Hypothalamus (tissue), 51 donors: ENCODE measurements at regions not wholly inside any gene's neighbourhood (a gene's known extent, or its start where the extent isn't known, plus 50 kb on each side); places are given as distances from the start of the nearest gene placed in this dataset.

Experiments
- DNase-seq, 51 donors: peaks; one replicate each; lab custom pipeline; 2025; lab: John Stamatoyannopoulos, UW

DNA sequence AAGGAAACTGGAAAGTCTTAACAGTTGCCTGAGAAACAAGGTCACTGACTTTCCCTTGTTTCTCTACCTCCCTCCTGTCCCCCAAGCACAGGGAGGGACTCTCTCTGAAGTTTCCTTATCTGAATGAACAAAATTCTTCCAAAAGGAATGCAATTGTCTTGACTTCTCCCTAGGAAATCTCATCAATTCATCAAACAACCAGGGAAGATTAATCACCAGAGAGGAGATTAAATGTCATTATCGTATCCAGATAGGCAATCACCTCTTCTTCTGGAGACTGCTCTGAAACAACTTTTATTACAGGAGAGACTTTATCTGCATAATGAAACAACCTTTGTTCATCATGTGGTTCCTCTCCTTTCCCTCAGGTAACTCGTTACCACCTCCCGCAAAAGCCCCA lies 431.4 kb downstream of the SLC16A7 start:
- DNase-seq: no peak

DNA sequence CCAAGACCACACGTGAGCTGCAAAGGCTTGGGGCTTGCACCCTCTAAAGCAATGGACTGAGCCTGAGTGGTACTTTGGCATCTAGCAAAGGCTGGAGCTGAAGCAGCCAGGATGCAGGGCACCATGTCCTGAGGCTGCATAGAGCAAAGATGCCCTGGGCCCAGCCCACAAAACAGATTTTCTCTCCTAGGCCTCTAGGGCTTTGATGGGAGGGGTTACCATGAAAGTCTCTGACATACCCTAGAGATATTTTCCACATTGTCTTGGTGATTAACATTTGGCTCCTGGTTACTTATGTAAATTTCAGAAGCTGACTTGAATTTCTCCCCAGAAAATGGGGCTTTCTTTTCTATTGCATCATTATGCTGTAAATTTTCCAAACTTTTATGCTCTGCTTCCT lies 438.3 kb downstream of the SLC16A7 start:
- DNase-seq: no peak

DNA sequence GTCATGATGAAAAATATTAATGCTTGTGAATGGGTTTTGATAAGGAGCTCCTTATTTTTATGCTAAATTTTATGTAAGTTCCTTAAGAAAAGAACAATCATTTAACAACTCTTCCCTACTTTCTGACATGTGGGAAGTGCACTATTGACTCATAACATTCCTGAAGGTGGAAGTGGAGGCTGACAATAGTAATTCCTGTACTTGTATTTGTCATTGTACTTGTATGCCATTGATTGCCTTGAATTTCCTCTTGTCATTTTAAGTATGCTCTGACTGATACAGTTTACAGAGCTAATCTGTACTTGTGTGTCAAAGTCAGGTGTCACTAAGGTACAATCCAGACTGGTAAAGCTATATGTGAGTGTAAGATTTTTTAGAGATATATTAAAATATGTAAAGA lies 440.0 kb downstream of the SLC16A7 start:
- no peak for DNase-seq

DNA sequence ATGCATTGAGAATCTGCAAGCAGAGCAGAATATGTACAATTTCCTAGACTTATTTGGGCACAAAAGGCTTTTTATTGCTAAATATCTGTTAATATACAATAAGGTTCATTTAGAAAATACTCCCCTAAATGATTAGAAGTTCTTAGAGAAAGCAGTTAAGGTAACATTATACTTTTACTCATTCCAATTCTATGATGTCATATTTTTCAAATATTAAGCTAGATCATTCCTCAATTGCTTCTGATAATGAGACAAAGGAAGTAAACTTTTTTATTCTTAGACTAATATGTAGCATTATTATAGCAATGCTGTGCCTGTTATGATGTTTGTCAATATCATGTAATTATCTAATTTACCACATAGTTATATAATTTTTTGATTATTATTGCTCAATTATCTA lies 447.0 kb downstream of the SLC16A7 start:
- no peak for DNase-seq

DNA sequence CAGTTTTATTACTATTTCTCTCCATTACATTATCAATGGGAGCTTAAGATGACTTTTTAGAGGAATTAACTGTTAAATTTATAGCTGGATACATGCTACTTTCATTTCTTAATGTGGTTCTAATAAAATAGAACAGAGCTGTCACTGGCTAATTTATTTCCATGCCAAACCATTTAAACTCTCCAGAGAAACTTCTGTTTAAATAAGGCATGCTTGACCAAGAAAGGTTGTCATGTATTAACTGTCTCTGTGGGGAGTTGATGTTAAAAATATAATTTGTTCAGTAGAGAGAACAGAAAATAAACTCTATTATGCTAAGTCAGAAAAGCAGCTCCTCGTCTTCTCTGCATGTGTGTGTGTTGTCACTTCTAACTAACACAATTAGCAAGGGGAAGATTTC lies 447.4 kb downstream of the SLC16A7 start:
- no peak for DNase-seq

DNA sequence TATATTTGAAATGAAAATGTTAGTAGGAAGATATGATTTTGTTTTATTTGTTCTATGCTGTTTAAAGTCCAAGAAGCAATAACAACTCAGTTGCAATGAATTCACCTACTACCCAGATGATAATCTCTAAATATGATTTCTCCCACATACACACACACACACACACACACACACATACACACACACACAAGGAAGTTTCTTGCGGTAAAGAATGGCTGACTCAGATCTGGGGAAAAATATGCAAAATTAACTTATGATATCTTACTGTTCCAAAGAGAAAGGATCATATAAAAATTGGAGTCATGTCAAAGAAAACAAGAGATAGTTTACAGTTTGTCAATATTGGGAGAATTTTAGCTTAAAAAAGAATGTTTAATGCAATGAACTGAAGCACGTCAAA lies 456.7 kb downstream of the SLC16A7 start:
- DNase-seq: no peak

DNA sequence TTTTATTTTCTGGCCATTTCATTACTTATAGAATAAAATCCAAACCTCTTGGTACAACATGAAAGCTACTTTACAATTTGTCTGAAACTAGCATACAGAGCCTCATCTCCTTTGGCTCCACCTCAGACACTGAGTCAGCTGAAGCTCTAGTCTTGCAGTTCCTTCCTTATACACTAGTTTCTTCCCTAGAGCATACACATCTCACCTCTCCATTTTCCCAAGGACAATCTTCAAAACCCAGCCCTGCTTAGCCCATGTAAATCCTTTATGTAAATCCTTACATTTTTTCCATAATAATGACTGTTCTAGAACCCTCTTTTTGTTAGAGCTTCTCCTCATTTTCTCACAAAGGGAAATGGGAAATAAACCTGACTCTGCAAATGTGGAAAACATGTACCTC lies 463.4 kb downstream of the SLC16A7 start:
- DNase-seq: no peak

DNA sequence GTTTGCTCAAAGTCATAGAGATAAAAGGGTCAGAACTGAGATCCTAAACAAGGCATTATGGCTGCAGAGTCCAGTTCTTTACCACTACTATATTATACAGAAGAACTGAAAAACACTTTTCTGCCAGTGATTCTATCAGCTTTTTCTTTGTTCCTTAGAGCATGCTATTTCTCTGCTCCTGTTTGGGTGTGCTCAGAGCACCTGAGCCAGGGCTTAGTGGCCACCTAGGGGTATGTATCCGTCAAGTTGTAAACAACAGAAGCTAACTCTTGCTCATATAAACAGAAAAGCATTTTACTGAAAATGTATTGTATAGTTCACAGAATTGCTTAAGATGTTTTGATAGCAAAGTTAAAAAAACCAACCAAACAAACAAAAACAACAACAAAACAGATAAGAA lies 470.8 kb downstream of the SLC16A7 start:
- no peak for DNase-seq

DNA sequence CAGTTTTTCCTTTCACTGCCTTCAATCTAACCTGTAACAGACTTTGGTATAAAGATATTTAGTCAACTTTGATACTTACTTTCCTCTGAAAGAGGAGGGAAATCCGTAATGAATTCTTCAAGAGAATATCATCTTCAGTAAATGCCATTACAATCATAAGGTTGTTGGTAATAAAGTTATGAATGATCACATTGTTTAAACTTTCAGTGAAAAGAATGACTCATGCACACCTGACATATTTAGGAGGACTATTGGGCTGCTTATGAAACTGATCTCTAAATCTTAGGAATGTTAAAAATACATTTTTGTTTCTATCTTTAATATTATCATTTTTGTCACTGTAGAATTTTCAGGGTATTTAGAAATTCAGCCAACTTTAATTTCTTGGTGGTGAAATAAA lies 474.7 kb downstream of the SLC16A7 start:
- DNase-seq: no peak

DNA sequence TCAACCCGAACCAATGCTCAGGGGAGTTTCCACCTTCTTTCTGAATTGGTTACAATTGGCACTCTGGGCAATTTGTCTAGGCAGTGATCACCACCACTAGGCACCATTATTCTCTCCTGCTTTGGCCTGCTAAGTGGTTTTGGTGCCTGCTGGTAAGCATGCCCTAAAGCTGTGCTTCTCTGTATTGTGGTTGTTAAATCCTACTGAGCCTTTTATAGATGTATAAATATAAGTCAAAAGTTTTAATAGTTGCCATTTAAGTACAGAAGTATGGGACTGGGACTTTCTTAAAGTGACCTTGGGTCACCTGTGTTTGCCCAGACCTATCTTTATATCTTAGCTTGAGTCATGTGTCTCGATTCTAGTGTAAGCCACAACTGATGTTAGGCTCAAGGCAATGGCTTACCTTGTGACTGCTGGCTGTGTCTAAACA lies 475.9 kb downstream of the SLC16A7 start:
- no peak for DNase-seq

DNA sequence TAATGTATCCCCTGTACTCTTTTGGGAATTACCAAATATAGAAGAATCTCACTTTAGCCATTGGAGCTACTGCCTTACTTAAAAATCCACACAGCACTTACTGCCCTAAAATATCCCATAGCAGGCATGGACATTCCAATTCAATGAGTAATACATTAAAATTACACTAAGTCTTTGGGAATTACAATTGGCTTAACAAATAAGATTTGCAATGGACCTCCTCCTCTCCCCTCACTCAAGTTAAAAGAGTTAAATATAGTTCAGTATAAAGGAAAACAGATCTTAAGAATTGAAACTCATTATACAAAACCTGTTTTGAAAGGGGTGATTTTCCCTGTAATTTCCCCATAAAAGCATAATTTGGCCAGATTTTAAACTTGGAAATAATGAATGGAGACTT lies 477.1 kb downstream of the SLC16A7 start:
- no peak for DNase-seq

DNA sequence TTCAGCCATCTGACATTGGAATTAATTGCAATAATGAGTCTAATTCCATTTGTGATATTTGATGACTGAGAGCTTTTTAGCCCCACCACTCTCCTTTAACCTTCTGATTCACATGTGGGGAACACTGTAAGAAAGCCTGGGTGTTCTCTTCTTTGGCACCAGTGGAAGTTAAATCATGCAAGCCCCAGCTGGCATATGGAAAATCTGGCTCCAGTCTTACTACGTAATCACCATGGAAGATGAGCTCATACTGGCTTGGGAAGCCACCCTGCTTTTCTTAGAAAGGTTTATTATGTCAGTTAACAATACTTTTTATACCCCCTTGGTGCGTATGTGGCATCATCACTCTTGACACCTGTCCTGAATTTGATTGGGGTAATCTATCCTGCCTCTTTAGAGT lies 479.3 kb downstream of the SLC16A7 start:
- no peak for DNase-seq

DNA sequence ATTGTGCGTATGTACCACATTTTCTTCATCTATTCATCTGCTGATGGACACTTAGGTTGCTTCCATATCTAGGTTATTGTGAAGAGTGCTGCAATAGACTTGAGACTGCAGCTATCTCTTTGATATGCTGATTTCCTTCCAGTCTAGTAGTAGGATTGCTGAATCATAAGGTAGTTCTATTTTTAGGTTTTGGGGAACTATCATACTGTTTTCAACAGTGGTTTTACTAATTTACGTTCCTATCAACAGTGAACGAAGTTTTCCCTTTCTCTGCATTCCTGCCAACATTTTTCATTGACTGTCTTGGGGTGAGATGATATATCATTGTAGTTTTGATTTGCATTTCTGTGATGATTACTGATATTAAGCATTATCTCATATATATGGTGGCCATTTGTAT lies 482.2 kb downstream of the SLC16A7 start:
- DNase-seq: no peak

DNA sequence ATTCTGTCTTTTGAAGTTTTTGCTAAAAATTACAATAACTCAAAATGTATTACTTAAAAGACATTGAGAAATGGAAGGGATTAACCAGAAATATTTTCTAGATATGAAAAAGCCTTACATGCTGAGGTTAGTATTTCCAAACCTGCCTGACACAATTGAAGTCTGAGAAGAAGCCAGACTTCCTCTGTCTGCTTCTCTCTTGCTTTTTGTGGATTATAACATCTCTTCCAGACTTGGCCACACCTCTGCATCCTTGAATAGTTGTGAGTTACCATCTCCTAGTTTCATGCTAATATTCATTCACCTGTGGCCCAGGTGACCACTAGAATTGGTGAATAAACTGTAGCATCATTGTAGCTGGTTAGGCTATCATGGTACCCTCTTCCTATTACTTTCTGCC lies 497.6 kb downstream of the SLC16A7 start:
- DNase-seq: no peak

DNA sequence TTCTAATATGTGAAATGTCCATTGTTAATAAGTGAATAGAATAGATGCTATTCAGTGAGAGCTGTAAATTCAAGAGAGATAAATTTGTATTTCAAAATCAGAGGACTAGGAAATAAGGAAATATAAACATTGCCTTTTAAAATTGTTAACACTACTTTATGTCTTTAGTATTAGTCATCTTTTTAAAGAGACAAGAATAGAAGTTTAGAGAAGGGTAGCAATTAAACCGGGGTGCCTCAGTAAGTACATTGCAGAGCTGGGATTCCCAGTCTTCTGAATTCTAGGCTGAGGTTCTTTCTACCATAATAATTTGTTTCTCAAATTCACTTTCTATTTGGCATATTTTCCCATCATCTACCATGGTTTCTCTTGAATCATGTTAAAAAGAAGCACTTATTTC lies 498.6 kb downstream of the SLC16A7 start:
- DNase-seq: no peak

DNA sequence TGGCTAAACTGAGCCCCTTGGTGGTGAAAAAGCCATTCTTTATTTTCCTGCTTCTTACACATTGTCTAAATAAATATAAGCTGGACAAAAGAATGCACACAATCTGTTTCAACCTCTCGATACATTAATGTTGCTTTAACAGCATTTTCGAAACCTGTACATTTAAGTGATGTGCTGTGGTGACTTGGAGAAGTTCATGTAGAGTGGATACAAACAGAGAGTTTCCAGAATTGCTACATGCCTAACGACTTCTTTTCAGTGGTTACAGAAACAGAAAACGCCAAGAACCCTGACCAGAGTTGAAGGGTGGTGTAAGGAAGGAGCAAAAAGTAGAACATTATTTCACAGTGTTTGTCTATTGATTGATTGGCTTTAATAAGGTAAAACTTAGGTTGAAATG lies 500.9 kb downstream of the SLC16A7 start:
- DNase-seq: no peak

DNA sequence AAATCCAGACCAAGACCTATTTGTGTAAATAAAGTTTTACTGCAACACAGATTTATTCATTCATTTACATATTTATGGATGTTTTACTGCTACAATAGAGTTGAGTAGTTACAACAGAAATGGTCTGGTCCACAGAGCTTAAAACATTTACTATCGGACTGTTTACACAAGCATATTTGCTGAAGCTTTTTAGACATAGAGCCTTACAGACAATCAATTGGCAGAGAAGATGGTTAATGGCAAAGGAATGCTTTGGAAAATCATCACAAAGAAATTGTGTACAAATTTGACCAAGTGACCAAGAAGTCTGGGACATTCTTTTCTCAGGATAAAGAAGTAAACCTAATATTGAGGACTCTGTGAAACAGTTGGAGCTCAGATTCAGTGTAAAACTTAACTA lies 504.3 kb downstream of the SLC16A7 start:
- DNase-seq: no peak

DNA sequence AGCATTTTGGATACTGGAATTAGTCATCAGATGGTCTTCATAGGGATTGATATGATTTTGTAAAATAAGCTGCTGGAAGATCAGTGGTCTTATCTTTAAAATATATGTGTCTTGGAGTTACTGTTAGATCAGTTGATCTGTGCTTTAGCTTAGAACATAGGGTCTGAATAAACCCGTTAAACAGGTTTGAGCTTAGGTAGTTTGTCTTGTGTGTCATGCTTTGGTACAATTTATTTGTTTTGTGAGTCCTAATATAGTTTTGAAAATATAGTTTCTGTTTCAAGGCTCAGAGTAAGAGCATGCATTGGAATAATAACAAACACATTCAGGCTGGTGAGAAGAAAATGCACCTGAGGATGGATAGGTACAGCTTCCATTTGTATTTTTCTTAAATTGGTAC lies 505.0 kb downstream of the SLC16A7 start:
- DNase-seq: no peak

DNA sequence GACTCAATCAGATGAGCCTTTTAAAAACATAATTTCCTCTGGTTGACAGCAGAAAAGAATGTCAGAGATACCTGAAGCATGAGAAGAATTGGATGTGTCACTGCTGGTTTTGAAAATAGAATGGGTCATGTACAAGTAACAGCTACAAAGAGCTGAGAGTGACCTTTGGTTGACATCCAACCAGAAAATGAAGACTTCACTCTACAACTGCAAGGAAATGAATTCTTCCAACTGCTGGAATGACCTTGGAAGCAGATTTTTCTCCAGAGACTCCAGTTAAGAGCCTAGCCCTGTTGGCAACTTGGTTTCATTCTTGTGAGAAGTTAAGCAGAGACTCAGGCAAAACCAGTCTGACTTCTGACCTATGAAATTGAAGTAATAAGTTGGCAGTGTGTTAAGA lies 505.9 kb downstream of the SLC16A7 start:
- no peak for DNase-seq

DNA sequence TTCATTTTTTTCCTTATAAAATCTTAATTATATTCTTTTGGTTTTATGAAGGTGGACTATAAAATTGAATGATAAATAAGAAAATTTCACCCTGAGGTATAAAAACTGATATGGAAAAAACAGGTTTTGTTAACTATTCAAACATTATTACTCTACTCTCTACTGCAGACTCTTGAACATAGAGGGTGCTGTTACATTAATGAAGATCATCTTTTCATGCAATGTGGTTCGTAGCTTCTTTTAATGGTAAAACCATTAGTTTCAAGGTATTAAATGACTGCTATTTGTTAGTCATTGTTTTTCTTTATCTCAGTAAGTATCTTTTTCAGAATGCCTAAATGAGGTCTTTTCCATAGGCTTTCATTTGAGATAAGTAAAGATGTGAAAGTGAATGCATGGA lies 510.4 kb downstream of the SLC16A7 start:
- no peak for DNase-seq

DNA sequence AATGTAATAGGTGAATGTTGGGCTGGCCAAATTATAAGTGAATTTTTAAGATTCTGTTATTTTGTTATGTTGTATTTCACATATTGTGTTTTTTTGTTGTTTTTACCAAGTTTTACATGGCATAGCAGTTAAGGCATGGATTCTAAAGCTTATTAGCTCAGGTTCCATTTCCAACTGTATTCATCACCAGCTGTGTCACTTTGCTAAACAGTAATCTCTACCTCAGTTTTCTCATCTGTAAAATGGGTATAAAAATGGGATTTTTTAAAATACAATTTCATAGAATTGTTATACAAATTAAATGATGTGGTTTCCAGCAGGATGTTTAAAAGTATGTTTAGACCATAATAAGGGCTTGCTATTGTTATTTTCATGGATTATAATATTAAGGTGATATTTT lies 512.2 kb downstream of the SLC16A7 start:
- DNase-seq: no peak

DNA sequence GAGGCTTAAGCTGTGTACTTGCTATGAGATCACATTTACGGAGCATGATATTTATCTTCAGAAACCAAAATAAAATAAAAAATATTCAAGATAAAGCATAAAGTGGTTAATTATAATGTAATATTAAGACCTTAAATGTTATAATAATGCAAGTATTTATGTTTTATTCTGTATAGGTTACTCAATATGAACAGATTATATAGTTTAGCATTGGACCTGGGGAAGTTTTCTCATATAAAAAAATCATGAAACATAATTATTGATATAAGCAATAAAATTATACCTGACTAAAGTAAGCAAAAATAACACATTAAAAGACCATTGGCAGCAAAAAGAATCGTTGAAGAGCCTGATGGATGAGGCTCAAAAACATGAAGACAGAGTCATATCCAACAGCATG lies 516.2 kb downstream of the SLC16A7 start:
- no peak for DNase-seq

DNA sequence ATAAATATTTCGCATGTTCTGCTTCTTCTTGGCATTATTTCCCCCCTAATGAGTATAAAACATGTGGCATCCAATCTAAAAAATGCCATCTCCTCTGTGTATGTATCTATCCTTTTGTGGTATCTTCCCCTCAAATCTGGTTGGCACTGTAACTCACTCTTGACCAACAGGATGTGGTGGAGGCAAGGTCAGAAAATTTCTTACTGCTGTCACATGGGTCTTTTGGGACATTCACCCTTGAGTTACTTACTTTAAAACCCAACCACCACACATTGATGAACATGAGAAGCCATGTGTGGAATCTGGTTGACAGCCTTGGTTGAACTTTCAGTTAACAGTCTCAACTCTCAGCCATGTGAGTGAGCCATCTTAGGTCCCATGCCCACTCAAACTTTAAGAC lies 516.9 kb downstream of the SLC16A7 start:
- no peak for DNase-seq

DNA sequence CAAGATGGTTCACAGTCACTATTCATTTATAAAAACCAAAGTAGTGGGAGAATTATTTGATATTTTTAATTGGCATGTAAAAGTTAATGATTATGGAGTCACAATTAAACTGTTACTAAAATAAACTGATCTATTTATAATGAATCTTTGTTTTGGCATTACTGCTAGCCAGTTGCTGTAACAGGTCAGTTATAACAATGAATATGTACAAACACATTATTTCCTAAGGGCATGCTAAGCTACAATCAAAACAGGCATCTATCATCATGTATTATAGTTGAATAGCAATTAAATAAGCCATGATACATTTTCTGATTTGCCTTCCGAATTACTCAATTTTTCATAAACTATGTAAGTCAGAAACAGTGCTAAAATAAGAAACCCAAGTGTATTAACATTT lies 518.3 kb downstream of the SLC16A7 start:
- DNase-seq: no peak
